ENCODE measurements at regions not wholly inside any gene's neighbourhood (a gene's known extent, or its start where the extent isn't known, plus 50 kb on each side); places are given as distances from the start of the nearest gene placed in this dataset.

- ATAC-seq (ENCODE audit: low read depth in 2 of 2) = no peak
- H3K4me3 Mint-ChIP-seq = no peak overlapping the region
- no peak for DNase-seq
- H3K36me3 Mint-ChIP-seq = no peaks in the 10 kb centered on the region
- no peak overlapping the region for H3K27ac Mint-ChIP-seq
- no peaks in the 10 kb centered on the region for H3K27me3 Mint-ChIP-seq
- no peaks in the 10 kb centered on the region for H3K4me1 Mint-ChIP-seq
- no peaks in the 10 kb centered on the region for H3K9me3 Mint-ChIP-seq
Measured at GRCh38 chr18:43590182-43590903, 313.1 kb upstream of the SYT4 start.

GRCh38 chr18:43592269-43592668 is 315.0 kb upstream of the SYT4 start:
- Mint-ChIP-seq H3K4me3 (no peak overlapping the region), H3K36me3 (no peaks in the 10 kb centered on the region), H3K27ac (no peak overlapping the region), H3K4me1 (no peaks in the 10 kb centered on the region), H3K27me3 (peaks cover 0 to 4% (median 0%) of the 10 kb centered on the region in 3 donors), H3K9me3 (no peaks in the 10 kb centered on the region)
- no peak for DNase-seq
- ATAC-seq (ENCODE audit: low read depth in 2 of 2) = no peak

DNA sequence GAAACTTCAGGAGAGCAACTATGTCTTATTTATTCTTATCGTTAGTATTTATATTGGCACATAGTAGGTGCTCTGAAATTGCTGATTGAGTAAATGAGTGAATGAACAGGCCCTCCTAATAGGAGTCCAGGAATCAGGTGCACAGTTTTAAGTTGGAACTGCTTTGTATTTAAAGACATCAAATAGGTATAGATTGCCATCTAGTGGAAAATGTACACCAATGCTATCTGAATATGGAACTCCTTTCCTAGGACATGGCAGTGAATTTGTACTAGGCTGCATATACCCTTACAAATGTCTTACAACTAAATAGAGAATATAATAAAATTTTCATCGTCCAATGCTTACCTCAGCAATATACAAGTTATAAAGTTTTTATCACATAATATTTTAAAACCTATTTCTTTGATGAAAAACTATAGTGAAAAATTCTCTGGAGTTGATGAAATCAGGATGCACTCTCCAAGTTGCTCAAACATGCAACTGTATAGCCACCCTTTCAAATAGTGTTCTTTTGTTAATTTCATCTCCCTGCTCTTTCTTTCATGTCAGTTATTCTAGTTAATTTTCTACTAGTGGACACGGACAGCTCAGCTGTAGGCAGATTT is 318.9 kb upstream of the SYT4 start:
- peaks cover 0 to 10% (median 0%) of the 10 kb centered on the region in 3 donors for H3K27me3 Mint-ChIP-seq
- no peaks in the 10 kb centered on the region for H3K4me1 Mint-ChIP-seq
- H3K27ac Mint-ChIP-seq = no peak overlapping the region
- ATAC-seq (ENCODE audit: low read depth in 2 of 2) (no peak), DNase-seq (no peak)
- no peaks in the 10 kb centered on the region for H3K36me3 Mint-ChIP-seq
- no peaks in the 10 kb centered on the region for H3K9me3 Mint-ChIP-seq
- no peak overlapping the region for H3K4me3 Mint-ChIP-seq

- H3K36me3 Mint-ChIP-seq = peaks cover 5 to 21% of the 10 kb centered on the region in 2 donors
- H3K4me1 Mint-ChIP-seq = no peaks in the 10 kb centered on the region
- no peak overlapping the region for H3K27ac Mint-ChIP-seq
- H3K9me3 Mint-ChIP-seq = peaks cover 10 to 29% (median 18%) of the 10 kb centered on the region in 7 donors
- no peak overlapping the region for H3K4me3 Mint-ChIP-seq
- H3K27me3 Mint-ChIP-seq = peaks cover 0 to 10% (median 0%) of the 10 kb centered on the region in 3 donors
- DNase-seq = no peak
- ATAC-seq (ENCODE audit: low read depth in 2 of 2) = no peak
Measured at GRCh38 chr18:43601432-43601831, 324.1 kb upstream of the SYT4 start.

GRCh38 chr18:43605224-43605623 is 327.9 kb upstream of the SYT4 start:
- peaks cover 5 to 25% of the 10 kb centered on the region in 2 donors for H3K36me3 Mint-ChIP-seq
- H3K4me1 Mint-ChIP-seq = no peaks in the 10 kb centered on the region
- DNase-seq (no peak), ATAC-seq (ENCODE audit: low read depth in 2 of 2) (no peak)
- peaks cover 12 to 39% (median 21%) of the 10 kb centered on the region in 7 donors for H3K9me3 Mint-ChIP-seq
- H3K4me3 Mint-ChIP-seq = no peak overlapping the region
- no peaks in the 10 kb centered on the region for H3K27me3 Mint-ChIP-seq
- no peak overlapping the region for H3K27ac Mint-ChIP-seq

- peaks cover 0 to 8% (median 0%) of the 10 kb centered on the region in 3 donors for H3K27me3 Mint-ChIP-seq
- no peak for ATAC-seq (ENCODE audit: low read depth in 2 of 2)
- peaks cover 5 to 25% of the 10 kb centered on the region in 2 donors for H3K36me3 Mint-ChIP-seq
Measured at GRCh38 chr18:43606795-43607194, 329.5 kb upstream of the SYT4 start.

GRCh38 chr18:43620936-43621335 is 343.6 kb upstream of the SYT4 start:
- no peak overlapping the region for H3K4me3 Mint-ChIP-seq
- ATAC-seq (ENCODE audit: low read depth in 2 of 2) (no peak), DNase-seq (peak; percentile 7)
- no peak overlapping the region for H3K27ac Mint-ChIP-seq
- no peaks in the 10 kb centered on the region for H3K9me3 Mint-ChIP-seq
- H3K27me3 Mint-ChIP-seq = peaks cover 6 to 13% (median 11%) of the 10 kb centered on the region in 3 donors
- H3K4me1 Mint-ChIP-seq = no peaks in the 10 kb centered on the region
- H3K36me3 Mint-ChIP-seq = no peaks in the 10 kb centered on the region

More at GRCh38 chr18:43606795-43607194, 329.5 kb upstream of the SYT4 start:
- H3K9me3 Mint-ChIP-seq = peaks cover 12 to 39% (median 21%) of the 10 kb centered on the region in 7 donors
- DNase-seq = no peak
- no peaks in the 10 kb centered on the region for H3K4me1 Mint-ChIP-seq
- no peak overlapping the region for H3K4me3 Mint-ChIP-seq
- no peak overlapping the region for H3K27ac Mint-ChIP-seq

GRCh38 chr18:43622024-43622423 is 344.7 kb upstream of the SYT4 start:
- no peak for ATAC-seq (ENCODE audit: low read depth in 2 of 2)
- Mint-ChIP-seq H3K9me3 (no peaks in the 10 kb centered on the region), H3K4me1 (no peaks in the 10 kb centered on the region), H3K27me3 (peaks cover 6 to 13% (median 11%) of the 10 kb centered on the region in 3 donors), H3K27ac (no peak overlapping the region), H3K4me3 (no peak overlapping the region), H3K36me3 (no peaks in the 10 kb centered on the region)
- DNase-seq = no peak

DNA sequence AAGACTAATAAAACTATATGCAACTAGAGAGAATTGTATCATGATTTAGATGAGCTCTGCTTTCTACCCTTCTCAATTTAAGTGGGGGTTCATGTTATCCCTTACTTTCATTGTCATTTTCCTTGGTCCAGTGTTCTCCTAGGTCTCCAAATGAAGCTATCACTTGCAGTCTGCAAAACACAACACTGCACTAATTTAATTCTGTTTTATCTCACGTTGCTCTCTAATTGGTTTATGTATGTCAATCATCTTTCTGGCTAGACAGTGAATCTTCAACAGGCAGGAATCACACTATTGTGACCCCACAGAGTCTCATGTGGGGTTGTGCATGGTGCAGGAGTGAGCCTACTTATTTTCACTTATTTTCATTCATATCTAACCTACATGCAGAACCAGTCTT is 348.3 kb upstream of the SYT4 start:
- Mint-ChIP-seq H3K27me3 (peaks cover 9 to 13% (median 11%) of the 10 kb centered on the region in 3 donors), H3K4me3 (no peak overlapping the region), H3K4me1 (no peaks in the 10 kb centered on the region), H3K9me3 (no peaks in the 10 kb centered on the region), H3K36me3 (no peaks in the 10 kb centered on the region), H3K27ac (peak overlapping the region in 1 of 6 donors; percentile 18)
- no peak for ATAC-seq (ENCODE audit: low read depth in 2 of 2)
- DNase-seq = no peak

DNA sequence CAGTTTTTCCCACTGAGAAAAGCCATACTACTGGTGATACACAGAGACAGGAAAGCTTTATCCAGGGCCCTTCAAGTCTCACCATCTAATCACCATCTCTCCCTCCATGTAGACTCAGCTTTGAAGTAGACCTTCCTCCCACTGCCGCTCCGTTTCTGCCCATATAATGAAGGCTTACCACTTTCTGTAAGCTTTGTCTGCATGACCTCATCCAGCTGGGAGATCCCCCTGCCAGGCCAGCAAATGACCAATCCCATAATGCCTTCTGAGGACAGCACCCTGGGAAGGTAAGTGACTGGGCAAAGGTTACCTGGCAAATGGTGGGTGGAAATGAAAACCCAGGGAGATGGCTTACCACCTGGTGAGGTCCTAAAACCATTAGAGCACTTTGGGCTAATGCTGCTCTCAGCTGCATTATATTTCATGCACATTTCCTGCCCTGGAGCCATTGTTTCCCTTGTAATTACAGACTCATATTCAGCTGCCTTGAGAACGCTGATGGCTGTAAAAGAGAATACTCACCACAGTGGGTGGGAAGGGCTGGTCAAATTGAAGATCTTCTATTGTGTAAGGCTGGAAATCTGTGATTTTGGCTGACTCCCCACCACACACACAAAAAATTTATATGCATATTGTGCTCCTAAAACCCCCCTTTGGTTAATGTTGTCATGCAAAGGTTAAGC is 350.7 kb upstream of the SYT4 start:
- ATAC-seq (ENCODE audit: low read depth in 2 of 2) = no peak

DNA sequence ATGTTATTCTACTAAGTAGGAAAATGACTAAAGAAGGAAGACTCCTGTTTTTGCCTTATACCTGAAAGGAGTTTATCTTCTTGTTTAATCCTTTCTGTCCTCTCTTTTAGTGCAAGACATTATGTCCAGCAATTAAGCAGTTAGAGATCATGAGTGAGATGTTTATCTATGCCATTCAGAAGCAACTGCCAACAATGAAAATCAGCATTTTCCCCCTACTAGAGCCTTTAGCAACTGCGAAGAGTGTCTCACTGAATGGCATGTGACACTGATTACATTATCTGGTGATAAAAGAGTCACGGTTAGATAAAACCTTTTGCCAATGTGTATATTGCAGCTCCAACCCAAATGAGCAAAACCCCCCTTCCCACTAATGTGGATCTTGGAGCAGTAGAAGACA is 357.7 kb upstream of the SYT4 start:
- DNase-seq = no peak
- Mint-ChIP-seq H3K36me3 (no peaks in the 10 kb centered on the region), H3K4me3 (no peak overlapping the region), H3K4me1 (no peaks in the 10 kb centered on the region), H3K27ac (no peak overlapping the region), H3K9me3 (peaks cover 0 to 4% (median 0%) of the 10 kb centered on the region in 7 donors), H3K27me3 (peaks cover 11 to 13% (median 11%) of the 10 kb centered on the region in 3 donors)
- no peak for ATAC-seq (ENCODE audit: low read depth in 2 of 2)

More for the DNA sequence above, 350.7 kb upstream of the SYT4 start:
- Mint-ChIP-seq H3K4me3 (no peak overlapping the region), H3K36me3 (no peaks in the 10 kb centered on the region), H3K27me3 (peaks cover 4 to 9% (median 6%) of the 10 kb centered on the region in 3 donors), H3K4me1 (no peaks in the 10 kb centered on the region), H3K27ac (no peak overlapping the region), H3K9me3 (no peaks in the 10 kb centered on the region)
- no peak for DNase-seq

DNA sequence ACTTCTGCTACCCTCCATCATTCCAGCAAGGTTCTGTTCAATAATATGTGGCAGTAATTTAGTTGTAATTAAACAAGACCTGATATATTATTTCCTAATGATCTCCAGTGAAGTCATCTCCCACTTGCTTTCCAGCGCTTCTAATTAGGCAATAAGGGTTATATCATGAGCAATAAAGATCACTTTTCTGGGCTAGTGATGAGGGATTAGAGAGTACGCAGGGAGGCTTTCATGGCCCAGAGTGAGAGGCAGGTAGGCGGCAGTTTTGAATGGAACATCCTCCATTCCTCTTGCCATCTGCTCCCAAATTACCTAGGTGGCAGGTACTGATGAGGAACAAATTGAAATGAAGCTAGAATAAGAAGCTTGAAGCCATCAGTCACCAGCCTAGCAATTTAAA is 358.1 kb upstream of the SYT4 start:
- Mint-ChIP-seq H3K4me1 (no peaks in the 10 kb centered on the region), H3K36me3 (no peaks in the 10 kb centered on the region), H3K9me3 (peaks cover 0 to 4% (median 0%) of the 10 kb centered on the region in 7 donors), H3K27ac (no peak overlapping the region), H3K27me3 (peaks cover 9 to 13% (median 12%) of the 10 kb centered on the region in 3 donors), H3K4me3 (no peak overlapping the region)
- ATAC-seq (ENCODE audit: low read depth in 2 of 2) (no peak), DNase-seq (no peak)

DNA sequence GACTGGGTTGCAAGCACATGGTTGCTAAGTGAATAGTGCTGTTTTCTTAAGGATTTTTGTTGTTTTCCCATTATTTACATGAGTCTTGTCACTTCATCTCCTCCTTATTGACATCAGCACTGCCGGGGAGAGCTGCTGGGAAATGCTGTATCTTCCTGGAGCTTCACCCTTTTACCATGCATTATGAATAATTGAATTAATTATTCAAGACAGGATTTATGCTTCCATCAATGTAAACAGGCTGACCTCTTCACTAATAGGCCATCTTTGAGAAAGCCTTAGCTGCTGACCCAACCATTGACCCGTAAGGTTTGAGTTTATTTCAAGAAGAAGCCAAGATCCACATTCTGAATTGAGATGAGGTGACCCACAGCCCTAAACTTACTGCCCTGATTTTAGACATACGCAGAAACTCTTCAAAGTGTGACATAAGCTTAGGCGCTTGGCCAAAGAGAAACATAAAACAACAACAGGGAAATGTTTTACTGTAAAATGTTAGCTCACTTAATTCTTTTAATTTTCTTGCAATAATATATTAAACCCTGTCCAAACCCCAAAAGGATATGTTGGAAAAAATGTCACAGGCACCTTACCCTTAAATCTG is 365.5 kb upstream of the SYT4 start:
- peaks cover 0 to 5% (median 4%) of the 10 kb centered on the region in 3 donors for H3K27me3 Mint-ChIP-seq
- no peak for DNase-seq
- no peak for ATAC-seq (ENCODE audit: low read depth in 2 of 2)

More for the DNA sequence above, 365.5 kb upstream of the SYT4 start:
- no peak overlapping the region for H3K4me3 Mint-ChIP-seq
- H3K4me1 Mint-ChIP-seq = no peaks in the 10 kb centered on the region
- H3K9me3 Mint-ChIP-seq = peaks cover 0 to 5% (median 2%) of the 10 kb centered on the region in 7 donors
- H3K27ac Mint-ChIP-seq = no peak overlapping the region
- no peaks in the 10 kb centered on the region for H3K36me3 Mint-ChIP-seq

Measured in naive B cell (primary cell).